GM18870 (cell line): ENCODE measurements at regions not wholly inside any gene's neighbourhood (a gene's known extent, or its start where the extent isn't known, plus 50 kb on each side); places are given as distances from the start of the nearest gene placed in this dataset.

Experiments used
- ATAC-seq: cut with Tn5 transposase; IDR thresholded peaks from one replicate; pipeline ENCODE4 v1.9.1; 2021; ENCODE audit warnings: moderate library complexity; ENCODE audit not compliant: unreplicated experiment

DNA sequence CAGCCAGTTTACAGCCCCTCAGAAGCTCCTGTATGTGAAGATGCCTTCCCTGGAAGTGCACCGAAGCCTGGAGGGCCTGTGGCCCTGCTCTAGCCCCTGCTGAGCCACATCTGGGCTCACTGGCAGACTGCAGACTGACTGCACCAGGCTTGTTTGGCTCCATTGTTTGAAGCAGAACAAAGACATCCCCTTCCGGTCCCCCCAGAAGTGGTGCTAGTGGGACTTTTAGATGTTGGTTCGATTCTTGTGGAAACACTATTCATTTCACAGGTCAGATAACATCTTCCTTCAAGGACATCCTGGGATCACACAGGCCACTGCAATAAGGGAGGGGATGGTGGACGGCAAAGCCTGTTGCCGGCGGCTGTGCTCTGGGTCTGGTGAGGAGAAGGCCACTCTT, 57.8 kb upstream of the CBLN2 start:
- no peak for ATAC-seq

DNA sequence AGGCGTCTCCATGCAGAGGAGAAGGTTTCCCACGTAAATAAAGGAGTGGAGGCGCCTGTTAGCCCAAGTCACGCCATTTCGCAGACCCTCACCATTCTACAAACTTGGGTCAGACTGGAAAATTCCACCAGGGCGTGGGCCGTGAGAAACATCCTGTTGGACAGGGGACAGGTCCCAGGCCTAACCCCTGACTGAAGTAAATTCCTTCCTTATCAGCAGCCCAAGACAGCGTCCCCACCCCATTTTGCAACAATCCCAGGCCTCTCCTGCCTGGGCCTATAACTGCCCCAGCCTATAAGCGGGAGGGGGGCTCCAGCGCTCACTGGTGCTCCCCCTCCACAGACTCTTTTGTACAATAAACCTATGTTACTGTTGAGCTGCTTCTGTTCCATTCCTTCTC, 57.3 kb upstream of the CBLN2 start:
- ATAC-seq: no peak
